ENCODE measurements at regions not wholly inside any gene's neighbourhood (a gene's known extent, or its start where the extent isn't known, plus 50 kb on each side); places are given as distances from the start of the nearest gene placed in this dataset.

DNA sequence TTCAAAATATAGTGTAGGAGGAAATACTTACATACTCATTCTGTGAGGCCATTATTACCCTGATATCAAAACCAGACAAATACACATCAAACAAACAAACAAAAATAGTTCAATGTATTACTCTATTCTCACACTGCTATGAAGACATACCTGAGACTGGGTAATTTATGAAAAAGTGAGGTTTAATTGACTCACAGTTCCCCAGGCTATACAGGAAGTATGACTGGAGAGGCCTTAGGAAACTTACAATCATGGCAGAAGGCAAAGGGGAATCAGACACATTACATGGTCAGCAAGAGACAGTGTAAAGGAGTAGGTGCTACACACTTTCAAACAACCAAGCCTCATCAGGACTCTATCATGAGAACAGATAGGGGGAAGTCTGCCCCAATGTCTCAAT lies 1023.2 kb downstream of the TMTC2 start:
- no peak for TF ChIP-seq CTCF (IDR thresholded peaks at IDR 0.05)
- TF ChIP-seq POLR2AphosphoS5 (IDR thresholded peaks at IDR 0.05) = no peak
- TF ChIP-seq POLR2A (IDR thresholded peaks at IDR 0.05) = no peak

All from sigmoid colon (tissue), 4 donors.